ENCODE measurements at regions not wholly inside any gene's neighbourhood (a gene's known extent, or its start where the extent isn't known, plus 50 kb on each side); places are given as distances from the start of the nearest gene placed in this dataset.
"Not testable (repeated sequence)": the region's sequence is repeated elsewhere in the genome, so short reads cannot be mapped to it uniquely, and the experiment has no call there.

DNA sequence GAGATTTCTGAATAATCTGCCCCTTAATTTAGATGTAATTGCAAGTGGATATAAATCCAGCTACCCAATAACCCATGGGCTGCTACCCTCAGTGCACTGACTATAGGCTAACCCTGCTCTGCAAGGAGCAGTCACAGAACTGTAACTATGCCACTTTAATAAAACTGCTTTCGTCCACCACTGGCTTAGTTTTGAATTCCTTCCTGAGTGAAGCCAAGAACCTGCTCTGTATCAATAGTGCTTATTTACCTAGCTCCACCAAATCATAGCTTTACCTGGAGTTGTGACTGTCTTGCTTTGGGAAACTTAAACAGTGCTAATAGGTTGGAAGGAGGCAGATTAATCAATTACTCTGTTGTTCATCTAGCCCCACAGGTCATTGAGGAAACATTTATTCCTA, 1524.4 kb upstream of the SEL1L start:
- Histone ChIP-seq H3K36me3 (ENCODE audit: control insufficient read depth in 2 of 2, insufficient read depth in 2 of 2, low read length in 2 of 2) (no peaks in the 10 kb centered on the region), H3K9ac (ENCODE audit: low read length in 2 of 2) (no peak overlapping the region), H3K4me3 (ENCODE audit: low read length in 2 of 2) (no peak overlapping the region), H3K9me3 (ENCODE audit: control insufficient read depth in 2 of 2, low read length in 2 of 2) (no peaks in the 10 kb centered on the region), H3K4me1 (ENCODE audit: control insufficient read depth, insufficient read depth, low read length) (no peaks in the 10 kb centered on the region), H3K27ac (ENCODE audit: low read length) (no peak overlapping the region), H3K27me3 (ENCODE audit: control insufficient read depth in 1 of 2, insufficient read depth in 2 of 2, low read length in 2 of 2) (no peaks in the 10 kb centered on the region)

DNA sequence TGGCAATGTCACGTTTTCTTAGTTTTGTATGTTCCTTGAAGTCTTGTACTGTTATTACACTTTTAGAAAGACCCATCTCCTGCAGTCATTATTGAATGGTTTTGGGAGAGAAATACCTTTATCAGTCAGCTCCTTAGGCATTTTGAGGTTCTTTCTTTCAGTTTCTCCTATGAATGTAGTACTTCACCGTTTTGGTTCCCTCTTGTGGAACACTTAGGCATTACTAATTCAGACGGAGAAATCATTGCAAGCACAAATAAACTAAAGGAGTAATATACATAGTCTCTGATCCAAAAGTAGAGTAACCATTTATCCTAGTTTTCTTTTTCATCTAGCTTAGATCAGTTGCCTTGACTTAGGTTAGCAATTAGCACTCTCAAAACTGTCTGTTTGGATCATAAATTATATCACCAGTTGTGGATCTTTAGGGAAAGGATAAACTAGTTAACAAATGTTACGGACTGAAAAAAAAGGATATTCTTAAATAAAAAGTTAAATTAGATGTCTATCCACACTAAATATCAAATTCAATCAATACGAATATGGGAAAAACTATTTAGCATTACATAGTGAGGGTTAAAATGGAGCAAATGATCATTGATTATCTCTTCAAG, 1538.3 kb upstream of the SEL1L start:
- no peaks in the 10 kb centered on the region for H3K27me3 ChIP-seq (ENCODE audit: control insufficient read depth in 1 of 2, insufficient read depth in 2 of 2, low read length in 2 of 2)
- no peaks in the 10 kb centered on the region for H3K4me1 ChIP-seq (ENCODE audit: control insufficient read depth, insufficient read depth, low read length)
- H3K9ac ChIP-seq (ENCODE audit: low read length in 2 of 2) = no peak overlapping the region
- no peaks in the 10 kb centered on the region for H3K9me3 ChIP-seq (ENCODE audit: control insufficient read depth in 2 of 2, low read length in 2 of 2)
- H3K36me3 ChIP-seq (ENCODE audit: control insufficient read depth in 2 of 2, insufficient read depth in 2 of 2, low read length in 2 of 2) = no peaks in the 10 kb centered on the region
- no peak overlapping the region for H3K27ac ChIP-seq (ENCODE audit: low read length)
- no peak overlapping the region for H3K4me3 ChIP-seq (ENCODE audit: low read length in 2 of 2)

DNA sequence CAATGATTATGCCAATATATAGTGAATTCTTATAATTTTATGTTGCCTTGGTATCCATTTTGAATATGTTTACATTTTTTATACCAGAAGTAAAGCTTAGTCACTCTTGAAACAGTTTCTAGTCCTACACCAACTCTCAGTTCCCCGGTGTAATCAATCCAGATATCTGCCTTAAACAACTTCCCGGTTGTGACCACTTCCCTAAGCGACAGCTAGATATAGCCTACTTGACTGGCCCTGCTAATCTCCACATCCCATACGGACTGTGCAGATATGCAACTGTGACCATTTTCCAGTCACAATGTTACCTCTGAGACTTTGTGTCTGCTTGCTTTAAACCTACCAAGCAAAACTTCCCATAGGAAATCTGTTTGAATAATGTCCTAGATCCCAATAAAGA, 1551.5 kb upstream of the SEL1L start:
- Histone ChIP-seq H3K9me3 (ENCODE audit: control insufficient read depth in 2 of 2, low read length in 2 of 2) (no peaks in the 10 kb centered on the region), H3K27ac (ENCODE audit: low read length) (no peak overlapping the region), H3K27me3 (ENCODE audit: control insufficient read depth in 1 of 2, insufficient read depth in 2 of 2, low read length in 2 of 2) (no peaks in the 10 kb centered on the region), H3K36me3 (ENCODE audit: control insufficient read depth in 2 of 2, insufficient read depth in 2 of 2, low read length in 2 of 2) (no peaks in the 10 kb centered on the region), H3K9ac (ENCODE audit: low read length in 2 of 2) (no peak overlapping the region), H3K4me1 (ENCODE audit: control insufficient read depth, insufficient read depth, low read length) (no peaks in the 10 kb centered on the region), H3K4me3 (ENCODE audit: low read length in 2 of 2) (no peak overlapping the region)

GRCh38 chr14:83085725-83086124, 1552.1 kb upstream of the SEL1L start:
- Histone ChIP-seq H3K36me3 (ENCODE audit: control insufficient read depth in 2 of 2, insufficient read depth in 2 of 2, low read length in 2 of 2) (no peaks in the 10 kb centered on the region), H3K4me1 (ENCODE audit: control insufficient read depth, insufficient read depth, low read length) (no peaks in the 10 kb centered on the region), H3K27ac (ENCODE audit: low read length) (no peak overlapping the region), H3K4me3 (ENCODE audit: low read length in 2 of 2) (no peak overlapping the region), H3K9me3 (ENCODE audit: control insufficient read depth in 2 of 2, low read length in 2 of 2) (no peaks in the 10 kb centered on the region), H3K27me3 (ENCODE audit: control insufficient read depth in 1 of 2, insufficient read depth in 2 of 2, low read length in 2 of 2) (no peaks in the 10 kb centered on the region), H3K9ac (ENCODE audit: low read length in 2 of 2) (no peak overlapping the region)

DNA sequence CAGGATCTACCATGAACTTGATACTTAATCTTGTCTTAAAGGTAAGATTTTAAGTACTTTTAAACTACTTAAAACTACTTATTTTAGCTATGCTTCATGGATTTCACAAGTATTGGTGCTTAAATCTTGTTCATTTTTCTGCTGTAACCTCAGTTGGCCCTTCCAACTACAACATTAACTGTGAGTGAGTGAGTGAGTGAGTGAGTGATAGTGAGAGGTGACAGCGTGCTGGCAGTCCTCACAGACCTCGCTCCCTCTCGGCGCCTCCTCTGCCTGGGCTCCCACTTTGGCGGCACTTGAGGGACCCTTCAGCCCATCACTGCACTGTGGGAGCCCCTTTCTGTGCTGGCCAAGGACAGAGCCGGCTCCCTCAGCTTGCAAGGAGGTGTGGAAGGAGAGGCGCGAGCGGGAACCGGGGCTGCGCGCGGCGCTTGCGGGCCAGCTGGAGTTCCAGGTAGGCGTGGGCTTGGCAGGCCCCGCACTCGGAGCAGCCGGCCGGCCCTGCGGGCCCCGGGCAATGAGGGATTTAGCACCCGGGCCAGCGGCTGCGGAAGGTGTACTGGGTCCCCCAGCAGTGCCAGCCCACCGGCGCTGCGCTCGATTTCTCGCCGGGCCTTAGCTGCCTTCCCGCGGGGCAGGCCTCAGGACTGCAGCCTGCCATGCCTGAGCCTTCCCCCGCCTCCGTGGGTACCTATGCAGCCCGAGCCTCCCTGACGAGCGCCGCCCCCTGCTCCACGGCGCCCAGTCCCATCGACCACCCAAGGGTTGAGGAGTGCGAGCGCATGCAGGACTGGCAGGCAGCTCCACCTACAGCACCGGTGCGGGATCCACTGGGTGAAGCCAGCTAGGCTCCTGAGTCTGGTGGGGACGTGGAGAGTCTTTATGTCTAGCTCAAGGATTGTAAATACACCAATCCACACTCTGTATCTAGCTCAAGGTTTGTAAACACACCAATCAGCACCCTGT, 1558.6 kb upstream of the SEL1L start:
- H3K27me3 ChIP-seq (ENCODE audit: control insufficient read depth in 1 of 2, insufficient read depth in 2 of 2, low read length in 2 of 2); H3K4me3 ChIP-seq (ENCODE audit: low read length in 2 of 2); H3K9ac ChIP-seq (ENCODE audit: low read length in 2 of 2); H3K36me3 ChIP-seq (ENCODE audit: control insufficient read depth in 2 of 2, insufficient read depth in 2 of 2, low read length in 2 of 2); H3K9me3 ChIP-seq (ENCODE audit: control insufficient read depth in 2 of 2, low read length in 2 of 2); H3K4me1 ChIP-seq (ENCODE audit: control insufficient read depth, insufficient read depth, low read length); H3K27ac ChIP-seq (ENCODE audit: low read length): not testable (repeated sequence)

DNA sequence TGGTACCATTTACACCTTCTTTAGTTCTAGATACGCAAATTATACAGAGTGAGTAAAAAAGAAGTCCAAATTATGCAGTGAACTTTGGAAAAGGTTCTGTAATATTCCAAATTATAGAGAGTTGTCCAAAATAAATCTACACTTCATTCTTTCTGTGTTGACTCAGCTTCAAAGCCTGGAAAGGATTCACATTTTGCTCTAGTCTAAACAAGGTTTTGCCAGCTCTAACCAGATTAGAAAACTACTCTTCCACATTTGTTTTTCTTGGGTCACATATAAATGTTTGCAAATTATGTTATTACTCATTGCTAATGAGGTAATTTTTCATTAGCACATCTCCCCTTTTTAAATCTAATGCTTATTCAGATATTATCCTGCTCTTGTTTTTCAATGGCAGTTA, 1562.4 kb upstream of the SEL1L start:
- H3K36me3 ChIP-seq (ENCODE audit: control insufficient read depth in 2 of 2, insufficient read depth in 2 of 2, low read length in 2 of 2) = no peaks in the 10 kb centered on the region
- H3K27ac ChIP-seq (ENCODE audit: low read length) = no peak overlapping the region
- H3K9me3 ChIP-seq (ENCODE audit: control insufficient read depth in 2 of 2, low read length in 2 of 2) = no peaks in the 10 kb centered on the region
- no peaks in the 10 kb centered on the region for H3K27me3 ChIP-seq (ENCODE audit: control insufficient read depth in 1 of 2, insufficient read depth in 2 of 2, low read length in 2 of 2)
- H3K4me3 ChIP-seq (ENCODE audit: low read length in 2 of 2) = no peak overlapping the region
- H3K4me1 ChIP-seq (ENCODE audit: control insufficient read depth, insufficient read depth, low read length) = no peaks in the 10 kb centered on the region
- no peak overlapping the region for H3K9ac ChIP-seq (ENCODE audit: low read length in 2 of 2)

- no peak overlapping the region for H3K27ac ChIP-seq (ENCODE audit: low read length)
- H3K36me3 ChIP-seq (ENCODE audit: control insufficient read depth in 2 of 2, insufficient read depth in 2 of 2, low read length in 2 of 2) = no peaks in the 10 kb centered on the region
- no peak overlapping the region for H3K9ac ChIP-seq (ENCODE audit: low read length in 2 of 2)
- no peaks in the 10 kb centered on the region for H3K4me1 ChIP-seq (ENCODE audit: control insufficient read depth, insufficient read depth, low read length)
- no peaks in the 10 kb centered on the region for H3K9me3 ChIP-seq (ENCODE audit: control insufficient read depth in 2 of 2, low read length in 2 of 2)
- H3K4me3 ChIP-seq (ENCODE audit: low read length in 2 of 2) = no peak overlapping the region
- H3K27me3 ChIP-seq (ENCODE audit: control insufficient read depth in 1 of 2, insufficient read depth in 2 of 2, low read length in 2 of 2) = no peaks in the 10 kb centered on the region
Observed at GRCh38 chr14:83101846-83102245, 1568.2 kb upstream of the SEL1L start.

- Histone ChIP-seq H3K4me1 (ENCODE audit: control insufficient read depth, insufficient read depth, low read length) (no peaks in the 10 kb centered on the region), H3K27ac (ENCODE audit: low read length) (no peak overlapping the region), H3K9me3 (ENCODE audit: control insufficient read depth in 2 of 2, low read length in 2 of 2) (no peaks in the 10 kb centered on the region), H3K27me3 (ENCODE audit: control insufficient read depth in 1 of 2, insufficient read depth in 2 of 2, low read length in 2 of 2) (no peaks in the 10 kb centered on the region), H3K9ac (ENCODE audit: low read length in 2 of 2) (no peak overlapping the region), H3K4me3 (ENCODE audit: low read length in 2 of 2) (no peak overlapping the region), H3K36me3 (ENCODE audit: control insufficient read depth in 2 of 2, insufficient read depth in 2 of 2, low read length in 2 of 2) (no peaks in the 10 kb centered on the region)
Observed at GRCh38 chr14:83118029-83118428, 1584.4 kb upstream of the SEL1L start.

DNA sequence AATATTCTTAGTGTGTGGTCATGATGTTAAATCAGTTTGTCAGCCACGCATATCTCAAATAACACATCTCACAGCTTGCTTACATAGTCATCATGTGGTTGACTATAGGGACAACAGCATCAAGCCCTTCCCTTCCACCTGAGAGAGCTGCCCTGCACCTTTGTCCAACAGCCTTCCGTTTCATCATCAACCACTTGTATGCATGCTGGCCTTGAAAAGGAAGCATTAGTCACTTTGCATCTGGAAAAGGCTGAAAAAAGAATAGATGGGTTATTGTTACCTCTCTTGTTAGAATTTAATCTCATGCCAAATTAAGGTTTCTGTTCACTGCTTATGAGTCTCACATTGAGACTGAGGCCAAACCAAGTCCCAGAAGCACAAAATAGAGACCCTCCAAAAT, 1586.5 kb upstream of the SEL1L start:
- H3K9ac ChIP-seq (ENCODE audit: low read length in 2 of 2) = no peak overlapping the region
- no peak overlapping the region for H3K4me3 ChIP-seq (ENCODE audit: low read length in 2 of 2)
- no peaks in the 10 kb centered on the region for H3K27me3 ChIP-seq (ENCODE audit: control insufficient read depth in 1 of 2, insufficient read depth in 2 of 2, low read length in 2 of 2)
- H3K4me1 ChIP-seq (ENCODE audit: control insufficient read depth, insufficient read depth, low read length) = no peaks in the 10 kb centered on the region
- no peaks in the 10 kb centered on the region for H3K9me3 ChIP-seq (ENCODE audit: control insufficient read depth in 2 of 2, low read length in 2 of 2)
- no peaks in the 10 kb centered on the region for H3K36me3 ChIP-seq (ENCODE audit: control insufficient read depth in 2 of 2, insufficient read depth in 2 of 2, low read length in 2 of 2)
- no peak overlapping the region for H3K27ac ChIP-seq (ENCODE audit: low read length)

- H3K4me1 ChIP-seq (ENCODE audit: control insufficient read depth, insufficient read depth, low read length) = no peaks in the 10 kb centered on the region
- H3K9me3 ChIP-seq (ENCODE audit: control insufficient read depth in 2 of 2, low read length in 2 of 2) = no peaks in the 10 kb centered on the region
- no peak overlapping the region for H3K27ac ChIP-seq (ENCODE audit: low read length)
- no peak overlapping the region for H3K9ac ChIP-seq (ENCODE audit: low read length in 2 of 2)
- H3K36me3 ChIP-seq (ENCODE audit: control insufficient read depth in 2 of 2, insufficient read depth in 2 of 2, low read length in 2 of 2) = no peaks in the 10 kb centered on the region
- H3K27me3 ChIP-seq (ENCODE audit: control insufficient read depth in 1 of 2, insufficient read depth in 2 of 2, low read length in 2 of 2) = no peaks in the 10 kb centered on the region
- no peak overlapping the region for H3K4me3 ChIP-seq (ENCODE audit: low read length in 2 of 2)
Observed at GRCh38 chr14:83126076-83126475, 1592.4 kb upstream of the SEL1L start.

DNA sequence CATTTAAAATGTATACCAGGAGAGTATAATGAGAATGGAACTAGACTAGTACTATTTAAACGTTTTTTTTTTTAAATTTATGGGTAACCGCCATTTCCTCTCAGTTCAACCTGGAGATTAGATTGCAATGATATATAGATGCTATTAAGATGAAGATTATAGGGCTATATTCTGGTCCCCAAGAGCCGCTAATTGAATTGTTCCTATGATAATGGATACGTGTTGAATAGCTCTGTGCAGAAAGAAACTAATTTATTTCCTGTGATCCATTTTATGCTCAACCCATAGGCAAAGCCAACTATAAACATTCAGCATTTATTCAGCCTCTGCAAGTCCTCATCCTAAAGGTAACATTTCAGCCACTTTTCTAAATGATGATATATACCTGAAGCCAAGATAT, 1595.1 kb upstream of the SEL1L start:
- Histone ChIP-seq H3K9me3 (ENCODE audit: control insufficient read depth in 2 of 2, low read length in 2 of 2) (no peaks in the 10 kb centered on the region), H3K9ac (ENCODE audit: low read length in 2 of 2) (no peak overlapping the region), H3K4me1 (ENCODE audit: control insufficient read depth, insufficient read depth, low read length) (no peaks in the 10 kb centered on the region), H3K27ac (ENCODE audit: low read length) (no peak overlapping the region), H3K36me3 (ENCODE audit: control insufficient read depth in 2 of 2, insufficient read depth in 2 of 2, low read length in 2 of 2) (no peaks in the 10 kb centered on the region), H3K27me3 (ENCODE audit: control insufficient read depth in 1 of 2, insufficient read depth in 2 of 2, low read length in 2 of 2) (no peaks in the 10 kb centered on the region), H3K4me3 (ENCODE audit: low read length in 2 of 2) (no peak overlapping the region)
